ENCODE measurements at regions not wholly inside any gene's neighbourhood (a gene's known extent, or its start where the extent isn't known, plus 50 kb on each side); places are given as distances from the start of the nearest gene placed in this dataset.

GRCh38 chr6:140561701-140562100, 1187.3 kb upstream of the CITED2 start:
- H3K27me3 ChIP-seq: no peaks in the 10 kb centered on the region
- H3K27ac ChIP-seq: no peak overlapping the region
- DNase-seq: no peak
- H3K36me3 ChIP-seq: no peaks in the 10 kb centered on the region
- peaks cover 0 to 10% (median 6%) of the 10 kb centered on the region in 12 donors for H3K4me1 ChIP-seq
- no peak overlapping the region for H3K4me3 ChIP-seq
- H3K9me3 ChIP-seq: no peaks in the 10 kb centered on the region
- intact Hi-C loops (cut with DNase I): no loop called here
- no peak for TF ChIP-seq CTCF (IDR thresholded peaks at IDR 0.05)
- TF ChIP-seq POLR2A (IDR thresholded peaks at IDR 0.05): no peak
- ATAC-seq: no peak
- WGBS, 4 donors: 92 to 97% (median 93%) methylated on average over 2 of the region's 2 CpGs

- ATAC-seq: no peak
- H3K27ac ChIP-seq: no peak overlapping the region
- no peak overlapping the region for H3K4me3 ChIP-seq
- WGBS, 4 donors: 84 to 95% (median 91%) methylated on average over 1 of the region's 1 CpG
- no peaks in the 10 kb centered on the region for H3K27me3 ChIP-seq
- TF ChIP-seq POLR2A (IDR thresholded peaks at IDR 0.05): no peak
- no peak for TF ChIP-seq CTCF (IDR thresholded peaks at IDR 0.05)
- no peaks in the 10 kb centered on the region for H3K4me1 ChIP-seq
- intact Hi-C loops (cut with DNase I): no loop called here
- no peak for DNase-seq
- H3K36me3 ChIP-seq: no peaks in the 10 kb centered on the region
- no peaks in the 10 kb centered on the region for H3K9me3 ChIP-seq
Observed at GRCh38 chr6:140560671-140561070, 1186.2 kb upstream of the CITED2 start.

- H3K9me3 ChIP-seq: no peaks in the 10 kb centered on the region
- ATAC-seq: no peak
Observed at GRCh38 chr6:140559458-140559857, 1185.0 kb upstream of the CITED2 start.

GRCh38 chr6:140554421-140554820, 1180.0 kb upstream of the CITED2 start:
- intact Hi-C loops (cut with DNase I): no loop called here
- Histone ChIP-seq H3K9me3 (peaks cover 0 to 3% (median 0%) of the 10 kb centered on the region in 12 donors), H3K4me3 (no peak overlapping the region), H3K27ac (no peak overlapping the region), H3K27me3 (no peaks in the 10 kb centered on the region), H3K4me1 (no peaks in the 10 kb centered on the region), H3K36me3 (no peaks in the 10 kb centered on the region)
- no peak for TF ChIP-seq CTCF (IDR thresholded peaks at IDR 0.05)
- WGBS, 4 donors: 94 to 98% (median 96%) methylated on average over 2 of the region's 2 CpGs
- no peak for DNase-seq
- ATAC-seq: no peak

More at GRCh38 chr6:140559458-140559857, 1185.0 kb upstream of the CITED2 start:
- intact Hi-C loops (cut with DNase I): no loop called here
- H3K4me1 ChIP-seq: no peaks in the 10 kb centered on the region
- no peaks in the 10 kb centered on the region for H3K27me3 ChIP-seq
- H3K27ac ChIP-seq: no peak overlapping the region
- no peak for DNase-seq
- no peaks in the 10 kb centered on the region for H3K36me3 ChIP-seq
- H3K4me3 ChIP-seq: no peak overlapping the region
- no peak for TF ChIP-seq POLR2A (IDR thresholded peaks at IDR 0.05)

GRCh38 chr6:140548366-140548765, 1173.9 kb upstream of the CITED2 start:
- Histone ChIP-seq H3K27ac (no peak overlapping the region), H3K36me3 (no peaks in the 10 kb centered on the region), H3K27me3 (no peaks in the 10 kb centered on the region), H3K9me3 (peaks cover 0 to 3% (median 0%) of the 10 kb centered on the region in 12 donors), H3K4me3 (no peak overlapping the region), H3K4me1 (no peaks in the 10 kb centered on the region)
- DNase-seq (no peak), ATAC-seq (no peak)
- intact Hi-C loops (cut with DNase I): no loop called here
- 33 to 55% (median 41%) methylated on average over 1 of the region's 1 CpG for WGBS, 4 donors
- TF ChIP-seq CTCF (IDR thresholded peaks at IDR 0.05) (no peak), POLR2A (IDR thresholded peaks at IDR 0.05) (no peak)

Measured in heart left ventricle (tissue), 16 donors.